ENCODE measurements at regions not wholly inside any gene's neighbourhood (a gene's known extent, or its start where the extent isn't known, plus 50 kb on each side); places are given as distances from the start of the nearest gene placed in this dataset.
"Not testable (repeated sequence)": the region's sequence is repeated elsewhere in the genome, so short reads cannot be mapped to it uniquely, and the experiment has no call there.

GRCh38 chr9:42340435-42340723 is 156.9 kb downstream of the SPATA31A6 start:
- H3K4me2 ChIP-seq (ENCODE audit: insufficient read depth, low read length); H2AFZ ChIP-seq (ENCODE audit: low read depth, low read length); CTCF ChIA-PET (ENCODE audit: low intra/inter-chr PET ratio); BruUV-seq (replicated peaks); H3K27ac ChIP-seq (ENCODE audit: extremely low read depth, low read depth, low read length); H4K20me1 ChIP-seq (replicated peaks; ENCODE audit: control insufficient read depth, insufficient read depth, low read length); H3K9me1 ChIP-seq (ENCODE audit: control insufficient read depth, insufficient read depth, low read length); H3K4me1 ChIP-seq (replicated peaks in 1 of 2; ENCODE audit: control insufficient read depth in 2 of 2, insufficient read depth in 2 of 2, low read length in 2 of 2); H3K9ac ChIP-seq (ENCODE audit: insufficient read depth in 1 of 2, low read depth in 2 of 2, low read length in 2 of 2); intact Hi-C loops (cut with micrococcal nuclease); H3K4me3 ChIP-seq; H3K27me3 ChIP-seq (ENCODE audit: control insufficient read depth in 2 of 2, insufficient read depth in 2 of 2, low read length in 2 of 2); POLR2A ChIA-PET; H3K79me2 ChIP-seq (ENCODE audit: control insufficient read depth, insufficient read depth, low read length); H3K36me3 ChIP-seq (ENCODE audit: control insufficient read depth, insufficient read depth, low read length); DNase-seq (ENCODE audit: extremely low read depth in 1 of 4, low spot score in 3 of 4); H3K9me3 ChIP-seq (replicated peaks; ENCODE audit: control insufficient read depth, insufficient read depth, low read depth, low read length); ATAC-seq; FAIRE-seq; in situ Hi-C loops (cut with MboI): not testable (repeated sequence)

GRCh38 chr9:42341860-42342259 is 158.4 kb downstream of the SPATA31A6 start:
- H3K4me3 ChIP-seq; H3K4me1 ChIP-seq (replicated peaks in 1 of 2; ENCODE audit: control insufficient read depth in 2 of 2, insufficient read depth in 2 of 2, low read length in 2 of 2); intact Hi-C loops (cut with micrococcal nuclease); H3K27ac ChIP-seq (ENCODE audit: extremely low read depth, low read depth, low read length); H3K9ac ChIP-seq (ENCODE audit: insufficient read depth in 1 of 2, low read depth in 2 of 2, low read length in 2 of 2); H3K79me2 ChIP-seq (ENCODE audit: control insufficient read depth, insufficient read depth, low read length); BruUV-seq (replicated peaks); H2AFZ ChIP-seq (ENCODE audit: low read depth, low read length); H3K4me2 ChIP-seq (ENCODE audit: insufficient read depth, low read length); H3K9me3 ChIP-seq (replicated peaks; ENCODE audit: control insufficient read depth, insufficient read depth, low read depth, low read length); DNase-seq (ENCODE audit: extremely low read depth in 1 of 4, low spot score in 3 of 4); FAIRE-seq; ATAC-seq; POLR2A ChIA-PET; H3K9me1 ChIP-seq (ENCODE audit: control insufficient read depth, insufficient read depth, low read length); CTCF ChIA-PET (ENCODE audit: low intra/inter-chr PET ratio); H4K20me1 ChIP-seq (replicated peaks; ENCODE audit: control insufficient read depth, insufficient read depth, low read length); in situ Hi-C loops (cut with MboI); H3K27me3 ChIP-seq (ENCODE audit: control insufficient read depth in 2 of 2, insufficient read depth in 2 of 2, low read length in 2 of 2); H3K36me3 ChIP-seq (ENCODE audit: control insufficient read depth, insufficient read depth, low read length): not testable (repeated sequence)
- 0% methylated on average over 4 of the region's 7 CpGs for WGBS (ENCODE audit: insufficient coverage, low coverage, missing lambda C conversion rate)

GRCh38 chr9:42342297-42342696 is 158.8 kb downstream of the SPATA31A6 start:
- DNase-seq (ENCODE audit: extremely low read depth in 1 of 4, low spot score in 3 of 4); H3K9me1 ChIP-seq (ENCODE audit: control insufficient read depth, insufficient read depth, low read length); intact Hi-C loops (cut with micrococcal nuclease); FAIRE-seq; H4K20me1 ChIP-seq (replicated peaks; ENCODE audit: control insufficient read depth, insufficient read depth, low read length); CTCF ChIA-PET (ENCODE audit: low intra/inter-chr PET ratio); H2AFZ ChIP-seq (ENCODE audit: low read depth, low read length); H3K27ac ChIP-seq (ENCODE audit: extremely low read depth, low read depth, low read length); H3K9me3 ChIP-seq (replicated peaks; ENCODE audit: control insufficient read depth, insufficient read depth, low read depth, low read length); H3K4me3 ChIP-seq; H3K36me3 ChIP-seq (ENCODE audit: control insufficient read depth, insufficient read depth, low read length); H3K4me2 ChIP-seq (ENCODE audit: insufficient read depth, low read length); H3K4me1 ChIP-seq (replicated peaks in 1 of 2; ENCODE audit: control insufficient read depth in 2 of 2, insufficient read depth in 2 of 2, low read length in 2 of 2); H3K9ac ChIP-seq (ENCODE audit: insufficient read depth in 1 of 2, low read depth in 2 of 2, low read length in 2 of 2); ATAC-seq; POLR2A ChIA-PET; in situ Hi-C loops (cut with MboI); BruUV-seq (replicated peaks); H3K79me2 ChIP-seq (ENCODE audit: control insufficient read depth, insufficient read depth, low read length); H3K27me3 ChIP-seq (ENCODE audit: control insufficient read depth in 2 of 2, insufficient read depth in 2 of 2, low read length in 2 of 2): not testable (repeated sequence)
- 0% methylated on average over 5 of the region's 7 CpGs for WGBS (ENCODE audit: insufficient coverage, low coverage, missing lambda C conversion rate)
